IMR-90 (cell line): ENCODE measurements at regions not wholly inside any gene's neighbourhood (a gene's known extent, or its start where the extent isn't known, plus 50 kb on each side); places are given as distances from the start of the nearest gene placed in this dataset.

Source experiments
- ATAC-seq: fragments of 200-7000 bp; cut with Tn5 transposase; 2 replicates; pipeline ENCODE4 v1.9.1; 2020; ENCODE audit warnings: low read depth, mild to moderate bottlenecking, moderate library complexity
- BruUV-seq: library from RNA; stranded (reverse); fragments of 400-500 nt; replicated peaks from 2 replicates; lab custom pipeline; 2021; lab: Mats Ljungman, UMichigan
- CTCF ChIA-PET: fragments of 300-600 bp; formaldehyde crosslinking; extraction: SDS; loops from one replicate; lab custom pipeline; 2021; ENCODE audit warnings: antibody characterized with exemption; lab: Yijun Ruan, JAX
- POLR2A ChIA-PET: fragments of 300-600 bp; sonication (Branson Sonifier 250); formaldehyde crosslinking; loops from one replicate; lab custom pipeline; 2022; ENCODE audit warnings: antibody characterized with exemption; ENCODE audit not compliant: unreplicated experiment; lab: Charles Lee
- DNase-seq: peaks from one replicate; pipeline ENCODE4 v3.0.0; 2013
- H2AFZ ChIP-seq: replicated peaks from 2 replicates; pipeline ENCODE3; 2013; ENCODE audit warnings: low read length, mild to moderate bottlenecking; ENCODE audit not compliant: poor library complexity
- H2AK5ac ChIP-seq: 2 replicates; pipeline ENCODE4 v1.6.1; 2013; ENCODE audit warnings: low read depth, low read length, inconsistent platforms
- H2AK9ac ChIP-seq: replicated peaks from 2 replicates; pipeline ENCODE3; 2013; ENCODE audit warnings: mild to moderate bottlenecking, low read depth, low read length, moderate library complexity; ENCODE audit not compliant: poor library complexity
- H2BK120ac ChIP-seq: 2 replicates; pipeline ENCODE4 v1.6.1; 2013; ENCODE audit warnings: low read depth, low read length, inconsistent platforms
- H2BK15ac ChIP-seq: 3 replicates; pipeline ENCODE4 v1.6.1; 2013; ENCODE audit warnings: low read depth, low read length, inconsistent platforms
- H2BK20ac ChIP-seq: 2 replicates; pipeline ENCODE4 v1.6.1; 2013; ENCODE audit warnings: low read depth, mild to moderate bottlenecking, inconsistent platforms, low read length, moderate library complexity
- H2BK5ac ChIP-seq: 2 replicates; pipeline ENCODE4 v1.6.1; 2013; ENCODE audit warnings: mild to moderate bottlenecking, low read depth, low read length, inconsistent platforms; ENCODE audit not compliant: poor library complexity, severe bottlenecking
- H3K14ac ChIP-seq: replicated peaks from 2 replicates; pipeline ENCODE4 v1.6.1; 2013; ENCODE audit warnings: low read depth, low read length, inconsistent platforms
- H3K18ac ChIP-seq: 2 replicates; pipeline ENCODE4 v1.6.1; 2013; ENCODE audit warnings: low read depth, low read length, control low read depth
- H3K23ac ChIP-seq: 2 replicates; pipeline ENCODE4 v1.6.1; 2013; ENCODE audit warnings: low read depth, low read length, inconsistent platforms
- H3K27ac ChIP-seq: 2 replicates; pipeline ENCODE4 v1.5.1; 2013; ENCODE audit warnings: mild to moderate bottlenecking, control low read depth, low read length; ENCODE audit not compliant: insufficient read depth
- H3K27me3 ChIP-seq: 2 replicates; pipeline ENCODE4 v1.6.1; 2013; ENCODE audit warnings: low read length; ENCODE audit not compliant: control insufficient read depth, insufficient read depth
- H3K36me3 ChIP-seq: 2 replicates; pipeline ENCODE4 v1.6.1; 2013; ENCODE audit warnings: low read length, mixed read lengths; ENCODE audit not compliant: control insufficient read depth, insufficient read depth
- H3K4ac ChIP-seq: 2 replicates; pipeline ENCODE4 v1.6.1; 2013; ENCODE audit warnings: low read depth, low read length, inconsistent platforms
- H3K4me1 ChIP-seq: 2 replicates; pipeline ENCODE4 v1.6.1; 2013; ENCODE audit warnings: low read length, mixed read lengths; ENCODE audit not compliant: control insufficient read depth, insufficient read depth
- H3K4me2 ChIP-seq: 2 replicates; pipeline ENCODE4 v1.6.1; 2013; ENCODE audit warnings: low read depth, mild to moderate bottlenecking, control low read depth, low read length, moderate library complexity
- H3K4me3 ChIP-seq: 2 replicates; pipeline ENCODE4 v1.5.1; 2013; ENCODE audit warnings: low read depth, mild to moderate bottlenecking, control low read depth, low read length, moderate library complexity; ENCODE audit not compliant: insufficient read depth
- H3K56ac ChIP-seq: 2 replicates; pipeline ENCODE4 v1.6.1; 2013; ENCODE audit warnings: low read length, inconsistent platforms; ENCODE audit not compliant: insufficient read depth; ENCODE audit errors: extremely low read depth
- H3K79me1 ChIP-seq, 2 experiments: 2 replicates each; pipeline ENCODE4 v1.6.1; 2013; ENCODE audit warnings: low read length in 2 of 2, inconsistent platforms in 1 of 2, low read depth in 1 of 2
- H3K9ac ChIP-seq: 2 replicates; pipeline ENCODE4 v1.6.1; 2013; ENCODE audit warnings: low read depth, low read length, control low read depth
- H3K9me1 ChIP-seq: 2 replicates; pipeline ENCODE4 v1.6.1; 2013; ENCODE audit warnings: low read length, inconsistent platforms; ENCODE audit not compliant: insufficient read depth
- H3K9me3 ChIP-seq: 2 replicates; pipeline ENCODE4 v1.6.1; 2013; ENCODE audit warnings: low read length; ENCODE audit not compliant: control insufficient read depth, insufficient read depth
- H4K20me1 ChIP-seq: 2 replicates; pipeline ENCODE4 v1.6.1; 2013; ENCODE audit warnings: low read length, inconsistent platforms; ENCODE audit not compliant: insufficient read depth
- H4K5ac ChIP-seq: 2 replicates; pipeline ENCODE4 v1.6.1; 2013; ENCODE audit warnings: mild to moderate bottlenecking, low read depth, low read length, control low read depth
- H4K8ac ChIP-seq, 2 experiments: 2 replicates each; pipeline ENCODE4 v1.6.1; 2013; ENCODE audit warnings: low read depth in 2 of 2, low read length in 2 of 2, control low read depth in 1 of 2, inconsistent platforms in 1 of 2
- H4K91ac ChIP-seq: 2 replicates; pipeline ENCODE4 v1.6.1; 2013; ENCODE audit warnings: low read depth, low read length, inconsistent platforms; ENCODE audit not compliant: insufficient read depth
- BHLHE40 ChIP-seq: fragments of 150-350 bp; IDR thresholded peaks from 2 replicates; pipeline ENCODE4 v1.6.1; 2016; ENCODE audit warnings: mild to moderate bottlenecking, low read depth, low read length
- CEBPB ChIP-seq: IDR thresholded peaks from 2 replicates; pipeline ENCODE4 v1.6.1; 2012; ENCODE audit warnings: low read depth, low read length, improper control_type of control experiment
- CHD1 ChIP-seq: IDR thresholded peaks from 2 replicates; pipeline ENCODE4 v1.6.1; 2012; ENCODE audit warnings: low read depth, low read length, improper control_type of control experiment
- FOS ChIP-seq: fragments of 150-350 bp; IDR thresholded peaks from 2 replicates; pipeline ENCODE4 v1.6.1; 2016; ENCODE audit warnings: low read depth, low read length
- MAFK ChIP-seq: IDR thresholded peaks from 2 replicates; pipeline ENCODE4 v1.6.1; 2012; ENCODE audit warnings: low read depth, low read length, improper control_type of control experiment
- MAZ ChIP-seq: IDR thresholded peaks from 2 replicates; pipeline ENCODE4 v1.6.1; 2012; ENCODE audit warnings: low read depth, mild to moderate bottlenecking, low read length, improper control_type of control experiment, moderate library complexity, borderline replicate concordance
- MXI1 ChIP-seq: IDR thresholded peaks from 2 replicates; pipeline ENCODE4 v1.6.1; 2012; ENCODE audit warnings: low read depth, mild to moderate bottlenecking, low read length, moderate library complexity, borderline replicate concordance
- NFE2L2 ChIP-seq: fragments of 150-350 bp; IDR thresholded peaks from 2 replicates; pipeline ENCODE4 v1.6.1; 2016; ENCODE audit warnings: low read depth, mild to moderate bottlenecking, low read length
- POLR2A ChIP-seq: IDR thresholded peaks from 2 replicates; pipeline ENCODE4 v1.6.1; 2012; ENCODE audit warnings: mild to moderate bottlenecking, low read depth, low read length
- RAD21 ChIP-seq: IDR thresholded peaks from 2 replicates; pipeline ENCODE4 v1.6.1; 2012; ENCODE audit warnings: low read length, improper control_type of control experiment
- RCOR1 ChIP-seq: IDR thresholded peaks from 2 replicates; pipeline ENCODE4 v1.6.1; 2012; ENCODE audit warnings: mild to moderate bottlenecking, low read length, improper control_type of control experiment; ENCODE audit not compliant: insufficient replicate concordance
- RFX5 ChIP-seq: IDR thresholded peaks from 2 replicates; pipeline ENCODE4 v1.8.0; 2012; ENCODE audit warnings: low read depth, mild to moderate bottlenecking, low read length, moderate library complexity
- SMC3 ChIP-seq: fragments of 150-350 bp; IDR thresholded peaks from 2 replicates; pipeline ENCODE4 v1.6.1; 2016; ENCODE audit warnings: low read depth, mild to moderate bottlenecking, antibody characterized with exemption, low read length, moderate library complexity
- WGBS, 2 experiments: methylation state at CpG; one replicate each; pipeline versions ENCODE4 v1.1.5 to v1.1.7; 2013; ENCODE audit warnings: missing lambda C conversion rate in 2 of 2; ENCODE audit not compliant: insufficient read length in 1 of 2; ENCODE audit errors: extremely low coverage in 2 of 2; 5-methylcytosine and 5-hydroxymethylcytosine counted together
- dilution Hi-C: fragments of 300-500 bp; cut with HindIII; formaldehyde crosslinking; loops from one replicate; pipeline ENCODE4 v1.14.3; 2018; ENCODE audit warnings: low sequenced_read_pairs; ENCODE audit not compliant: unreplicated experiment
- in situ Hi-C: fragments of 300-500 bp; cut with MboI; formaldehyde crosslinking; loops from 3 replicates; pipeline ENCODE4 v1.14.3; 2019; ENCODE audit warnings: low sequenced_read_pairs, inconsistent platforms, mixed read lengths
- intact Hi-C: fragments of 100-400 bp; cut with micrococcal nuclease; formaldehyde crosslinking; loops from 2 replicates; pipeline ENCODE4 v1.10.0; 2022
- TF ChIP-seq, protein P1 (sequence below): fragments of 150-350 bp; IDR thresholded peaks from 2 replicates; pipeline ENCODE4 v1.6.1; 2017; ENCODE audit warnings: mild to moderate bottlenecking, antibody characterized with exemption, low read length, low read depth
- TF ChIP-seq, protein P2 (sequence below): fragments of 150-350 bp; IDR thresholded peaks from 2 replicates; pipeline ENCODE4 v1.6.1; 2016; ENCODE audit warnings: low read depth, mild to moderate bottlenecking, low read length, moderate library complexity, borderline replicate concordance

DNA sequence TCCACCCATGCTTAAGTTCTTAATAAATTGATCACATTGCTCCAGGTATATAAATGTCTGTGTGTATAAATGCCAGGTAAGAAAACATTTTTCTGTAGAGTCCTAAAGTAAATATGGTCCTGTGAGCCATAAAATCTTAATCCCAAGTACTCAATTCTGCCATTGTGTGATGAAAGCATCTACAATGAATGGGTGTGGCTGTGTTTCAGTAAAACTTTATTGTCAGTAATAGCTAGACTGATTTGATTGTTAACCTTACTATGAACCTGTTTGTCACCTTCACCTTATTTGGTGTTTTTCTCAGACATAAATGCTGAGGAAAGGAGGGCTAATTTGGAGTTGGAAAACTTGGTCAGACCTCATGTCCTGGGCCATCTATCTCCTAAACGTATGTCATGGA lies 683.5 kb upstream of the GRM7 start:
- no peak overlapping the region for H3K4me3 ChIP-seq
- ATAC-seq (no peak), DNase-seq (no peak)
- no peaks in the 10 kb centered on the region for H3K27me3 ChIP-seq
- H2AK5ac ChIP-seq = no peak overlapping the region
- H3K36me3 ChIP-seq = no peaks in the 10 kb centered on the region
- H2AK9ac ChIP-seq = no peak overlapping the region
- H2AFZ ChIP-seq = no peak overlapping the region
- H3K23ac ChIP-seq = no peak overlapping the region
- no peak overlapping the region for H2BK20ac ChIP-seq
- BruUV-seq = no TSS peak
- no CpG with 5 or more reads among the region's 1 CpG for WGBS, 2 experiments
- POLR2A ChIA-PET = no interaction called here
- no peak overlapping the region for H4K91ac ChIP-seq
- H4K20me1 ChIP-seq = no peaks in the 10 kb centered on the region
- H3K4ac ChIP-seq = no peak overlapping the region
- no peak for TF ChIP-seq RCOR1
- TF ChIP-seq SMC3 = no peak
- TF ChIP-seq, protein P1, sequence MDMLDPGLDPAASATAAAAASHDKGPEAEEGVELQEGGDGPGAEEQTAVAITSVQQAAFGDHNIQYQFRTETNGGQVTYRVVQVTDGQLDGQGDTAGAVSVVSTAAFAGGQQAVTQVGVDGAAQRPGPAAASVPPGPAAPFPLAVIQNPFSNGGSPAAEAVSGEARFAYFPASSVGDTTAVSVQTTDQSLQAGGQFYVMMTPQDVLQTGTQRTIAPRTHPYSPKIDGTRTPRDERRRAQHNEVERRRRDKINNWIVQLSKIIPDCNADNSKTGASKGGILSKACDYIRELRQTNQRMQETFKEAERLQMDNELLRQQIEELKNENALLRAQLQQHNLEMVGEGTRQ = no peak
- TF ChIP-seq CEBPB = no peak
- no peak for TF ChIP-seq MAZ
- no peak for TF ChIP-seq POLR2A
- TF ChIP-seq, protein P2, sequence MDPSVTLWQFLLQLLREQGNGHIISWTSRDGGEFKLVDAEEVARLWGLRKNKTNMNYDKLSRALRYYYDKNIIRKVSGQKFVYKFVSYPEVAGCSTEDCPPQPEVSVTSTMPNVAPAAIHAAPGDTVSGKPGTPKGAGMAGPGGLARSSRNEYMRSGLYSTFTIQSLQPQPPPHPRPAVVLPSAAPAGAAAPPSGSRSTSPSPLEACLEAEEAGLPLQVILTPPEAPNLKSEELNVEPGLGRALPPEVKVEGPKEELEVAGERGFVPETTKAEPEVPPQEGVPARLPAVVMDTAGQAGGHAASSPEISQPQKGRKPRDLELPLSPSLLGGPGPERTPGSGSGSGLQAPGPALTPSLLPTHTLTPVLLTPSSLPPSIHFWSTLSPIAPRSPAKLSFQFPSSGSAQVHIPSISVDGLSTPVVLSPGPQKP = no peak
- TF ChIP-seq MXI1 = no peak
- no peak for TF ChIP-seq CHD1
- TF ChIP-seq RFX5 = no peak
- TF ChIP-seq NFE2L2 = no peak
- no peak for TF ChIP-seq RAD21
- no peak for TF ChIP-seq FOS
- TF ChIP-seq MAFK = no peak
- no peak for TF ChIP-seq BHLHE40
- H4K8ac ChIP-seq = no peak overlapping the region
- H2BK15ac ChIP-seq = no peak overlapping the region
- in situ Hi-C loops (no loop called here), dilution Hi-C loops (no loop called here), intact Hi-C loops (no loop called here)
- no peak overlapping the region for H4K5ac ChIP-seq
- no peaks in the 10 kb centered on the region for H3K9me1 ChIP-seq
- no peak overlapping the region for H3K14ac ChIP-seq
- no peaks in the 10 kb centered on the region for H3K79me1 ChIP-seq
- no peak overlapping the region for H3K9ac ChIP-seq
- no peak overlapping the region for H3K56ac ChIP-seq
- no peak overlapping the region for H3K18ac ChIP-seq
- no peak overlapping the region for H3K27ac ChIP-seq
- H3K4me1 ChIP-seq = no peaks in the 10 kb centered on the region
- CTCF ChIA-PET = no interaction called here
- no peak overlapping the region for H3K4me2 ChIP-seq
- H2BK120ac ChIP-seq = no peak overlapping the region
- no peak overlapping the region for H2BK5ac ChIP-seq
- peaks cover 5% of the 10 kb centered on the region for H3K9me3 ChIP-seq
